Esophagus squamous epithelium (tissue), 5 donors: ENCODE measurements at regions not wholly inside any gene's neighbourhood (a gene's known extent, or its start where the extent isn't known, plus 50 kb on each side); places are given as distances from the start of the nearest gene placed in this dataset.

Experiments used
- DNase-seq: peaks from one replicate; lab custom pipeline; 2025; lab: John Stamatoyannopoulos, UW
- H3K27ac ChIP-seq, 4 donors: fragments of 200-600 bp; sonication (generic); one replicate each; pipeline ENCODE4 v1.5.1; 2016 to 2019; ENCODE audit warnings: mild to moderate bottlenecking in 1 of 4
- H3K27me3 ChIP-seq, 4 donors: fragments of 200-600 bp; sonication (generic); 1 replicate in 3 of 4; 2 replicates in 1 of 4; pipeline versions ENCODE4 v1.5.1 to v1.6.0; 2017 to 2021; ENCODE audit warnings: antibody characterized with exemption in 1 of 4
- H3K36me3 ChIP-seq, 3 donors: fragments of 200-600 bp; sonication (generic); one replicate each; pipeline ENCODE4 v1.5.1; 2016 to 2019
- H3K4me1 ChIP-seq, 3 donors: fragments of 200-600 bp; sonication (generic); one replicate each; pipeline ENCODE4 v1.5.1; 2017 to 2019
- H3K4me3 ChIP-seq, 4 donors: fragments of 200-600 bp; sonication (generic); 1 replicate in 3 of 4; 2 replicates in 1 of 4; pipeline ENCODE4 v1.5.1; 2016 to 2019; ENCODE audit warnings: mild to moderate bottlenecking in 2 of 4, moderate library complexity in 1 of 4
- H3K9me3 ChIP-seq, 3 donors: fragments of 200-600 bp; sonication (generic); one replicate each; pipeline ENCODE4 v1.5.1; 2016 to 2019
- POLR2A ChIP-seq, 4 donors: fragments of 450-650 bp; IDR thresholded peaks; one replicate each; pipeline ENCODE4 v1.6.1; 2017; ENCODE audit warnings: antibody characterized with exemption in 4 of 4, mild to moderate bottlenecking in 4 of 4, moderate library complexity in 3 of 4
- WGBS, 2 donors: methylation state at CpG; one replicate each; pipeline ENCODE4 v1.1.5; 2018; 5-methylcytosine and 5-hydroxymethylcytosine counted together
- intact Hi-C: fragments of 100-400 bp; cut with DNase I; formaldehyde crosslinking; loops from one replicate; pipeline ENCODE4 v1.15.0; 2022
- TF ChIP-seq, protein P1 (sequence below), 6 experiments: fragments of 450-650 bp in 4 of 6; fragments of 200-600 bp in 2 of 6; sonication (generic) in 2 of 6; IDR thresholded peaks; one replicate each; pipeline ENCODE4 v1.5.1; 2016 to 2019; ENCODE audit warnings: antibody characterized with exemption in 6 of 6, mild to moderate bottlenecking in 4 of 6, moderate library complexity in 4 of 6
- donor health status: DM: yes; HTN: yes; CAD: no.

DNA sequence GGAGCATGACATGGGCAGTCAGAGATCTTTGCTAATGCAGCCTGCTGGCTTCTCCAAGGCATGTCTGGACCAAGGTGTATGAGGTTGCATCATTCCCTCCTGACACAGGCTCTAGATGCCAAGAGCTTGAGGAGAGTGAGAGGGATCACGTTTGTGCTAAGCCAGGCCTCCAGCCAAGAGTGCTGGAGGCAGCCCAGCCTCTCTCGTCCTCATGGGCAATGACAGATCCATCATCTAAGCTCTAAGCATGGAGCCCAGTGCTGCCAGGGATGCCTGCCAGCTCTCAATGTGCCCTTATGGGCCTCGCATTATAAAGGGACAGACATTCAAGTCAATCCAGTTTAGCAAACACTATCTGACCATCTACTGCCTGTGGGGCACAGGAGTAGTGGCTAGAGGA, 136.3 kb upstream of the VSTM2B start:
- Histone ChIP-seq H3K4me3 (no peak overlapping the region), H3K4me1 (peaks cover 0 to 15% (median 0%) of the 10 kb centered on the region in 3 donors), H3K36me3 (no peaks in the 10 kb centered on the region), H3K9me3 (peaks cover 0 to 8% (median 6%) of the 10 kb centered on the region in 3 donors), H3K27ac (no peak overlapping the region), H3K27me3 (no peaks in the 10 kb centered on the region)
- intact Hi-C loops, result no loop called here
- no peak for DNase-seq
- WGBS, 2 donors, result 0% methylated on average over 1 of the region's 3 CpGs; no CpG with 5 or more reads in 1 of the 2 donors
- TF ChIP-seq, protein P1, sequence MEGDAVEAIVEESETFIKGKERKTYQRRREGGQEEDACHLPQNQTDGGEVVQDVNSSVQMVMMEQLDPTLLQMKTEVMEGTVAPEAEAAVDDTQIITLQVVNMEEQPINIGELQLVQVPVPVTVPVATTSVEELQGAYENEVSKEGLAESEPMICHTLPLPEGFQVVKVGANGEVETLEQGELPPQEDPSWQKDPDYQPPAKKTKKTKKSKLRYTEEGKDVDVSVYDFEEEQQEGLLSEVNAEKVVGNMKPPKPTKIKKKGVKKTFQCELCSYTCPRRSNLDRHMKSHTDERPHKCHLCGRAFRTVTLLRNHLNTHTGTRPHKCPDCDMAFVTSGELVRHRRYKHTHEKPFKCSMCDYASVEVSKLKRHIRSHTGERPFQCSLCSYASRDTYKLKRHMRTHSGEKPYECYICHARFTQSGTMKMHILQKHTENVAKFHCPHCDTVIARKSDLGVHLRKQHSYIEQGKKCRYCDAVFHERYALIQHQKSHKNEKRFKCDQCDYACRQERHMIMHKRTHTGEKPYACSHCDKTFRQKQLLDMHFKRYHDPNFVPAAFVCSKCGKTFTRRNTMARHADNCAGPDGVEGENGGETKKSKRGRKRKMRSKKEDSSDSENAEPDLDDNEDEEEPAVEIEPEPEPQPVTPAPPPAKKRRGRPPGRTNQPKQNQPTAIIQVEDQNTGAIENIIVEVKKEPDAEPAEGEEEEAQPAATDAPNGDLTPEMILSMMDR (IDR thresholded peaks at IDR 0.05), result no peak
- TF ChIP-seq POLR2A (IDR thresholded peaks at IDR 0.05), result no peak

DNA sequence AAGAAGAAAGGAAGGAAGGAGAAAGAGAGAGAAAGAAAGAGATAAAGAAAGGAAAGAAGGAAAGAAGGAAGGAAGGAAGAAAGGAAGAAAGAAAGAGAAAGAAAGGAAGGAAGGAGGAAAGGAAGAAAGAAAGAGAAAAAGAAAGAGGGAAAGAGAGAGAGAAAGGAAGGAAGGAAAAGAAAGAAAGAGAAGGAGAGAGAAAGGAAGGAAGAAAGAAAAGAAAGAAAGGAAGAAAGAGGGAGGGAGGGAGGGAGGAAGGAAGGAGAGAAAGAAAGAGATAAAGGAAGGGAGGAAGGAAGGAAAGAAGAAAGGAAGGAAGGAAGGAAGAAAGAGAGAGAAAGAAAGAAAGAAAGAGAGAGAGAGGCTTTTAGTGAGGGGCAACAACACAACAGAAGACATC, 135.1 kb upstream of the VSTM2B start:
- H3K4me3 ChIP-seq, result no peak overlapping the region
- TF ChIP-seq, protein P1 (IDR thresholded peaks at IDR 0.05), result no peak
- no peak for TF ChIP-seq POLR2A (IDR thresholded peaks at IDR 0.05)

DNA sequence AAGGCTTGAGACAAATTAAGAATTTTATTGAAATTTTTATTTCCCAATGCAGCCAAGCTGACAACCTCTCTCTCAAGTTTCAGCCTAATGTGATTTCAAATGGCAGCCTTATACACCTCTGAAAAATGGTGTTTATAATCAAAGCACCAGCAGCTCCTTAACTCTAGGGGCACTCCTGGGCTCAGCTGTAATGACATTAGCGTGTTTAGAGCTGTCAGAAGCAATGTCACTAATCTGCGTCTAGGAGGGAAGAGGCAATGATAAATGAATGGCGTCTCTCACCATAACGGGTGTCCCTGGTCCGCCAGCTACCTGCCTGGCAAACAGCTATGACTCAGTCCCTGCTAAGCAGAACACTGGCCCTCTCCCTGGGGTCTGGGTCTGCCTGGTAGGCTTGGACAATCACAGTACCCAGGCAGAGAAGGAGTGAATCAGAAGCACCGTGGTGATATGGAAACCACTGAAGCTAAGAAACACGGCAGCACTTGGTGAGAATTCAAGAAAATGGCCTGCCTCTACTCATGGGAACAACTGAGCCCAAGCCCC, 131.8 kb upstream of the VSTM2B start:
- no peak for DNase-seq
- WGBS, 2 donors, result 66 to 88% methylated on average over 3 to 7 of the region's 7 CpGs
- H3K27me3 ChIP-seq, result peaks cover 0 to 1% (median 0%) of the 10 kb centered on the region in 4 donors
- no peak overlapping the region for H3K27ac ChIP-seq
- no peak for TF ChIP-seq POLR2A (IDR thresholded peaks at IDR 0.05)
- TF ChIP-seq, protein P1 (IDR thresholded peaks at IDR 0.05), result no peak
- H3K36me3 ChIP-seq, result no peaks in the 10 kb centered on the region
- H3K4me1 ChIP-seq, result peaks cover 0 to 18% (median 0%) of the 10 kb centered on the region in 3 donors
- intact Hi-C loops, result no loop called here
- H3K4me3 ChIP-seq, result no peak overlapping the region
- H3K9me3 ChIP-seq, result peaks cover 0 to 8% (median 6%) of the 10 kb centered on the region in 3 donors

More for the DNA sequence above, 135.1 kb upstream of the VSTM2B start:
- Histone ChIP-seq H3K27ac (no peak overlapping the region), H3K9me3 (peaks cover 0 to 8% (median 6%) of the 10 kb centered on the region in 3 donors), H3K36me3 (no peaks in the 10 kb centered on the region), H3K4me1 (peaks cover 0 to 15% (median 0%) of the 10 kb centered on the region in 3 donors), H3K27me3 (no peaks in the 10 kb centered on the region)
- intact Hi-C loops, result no loop called here
- no peak for DNase-seq

DNA sequence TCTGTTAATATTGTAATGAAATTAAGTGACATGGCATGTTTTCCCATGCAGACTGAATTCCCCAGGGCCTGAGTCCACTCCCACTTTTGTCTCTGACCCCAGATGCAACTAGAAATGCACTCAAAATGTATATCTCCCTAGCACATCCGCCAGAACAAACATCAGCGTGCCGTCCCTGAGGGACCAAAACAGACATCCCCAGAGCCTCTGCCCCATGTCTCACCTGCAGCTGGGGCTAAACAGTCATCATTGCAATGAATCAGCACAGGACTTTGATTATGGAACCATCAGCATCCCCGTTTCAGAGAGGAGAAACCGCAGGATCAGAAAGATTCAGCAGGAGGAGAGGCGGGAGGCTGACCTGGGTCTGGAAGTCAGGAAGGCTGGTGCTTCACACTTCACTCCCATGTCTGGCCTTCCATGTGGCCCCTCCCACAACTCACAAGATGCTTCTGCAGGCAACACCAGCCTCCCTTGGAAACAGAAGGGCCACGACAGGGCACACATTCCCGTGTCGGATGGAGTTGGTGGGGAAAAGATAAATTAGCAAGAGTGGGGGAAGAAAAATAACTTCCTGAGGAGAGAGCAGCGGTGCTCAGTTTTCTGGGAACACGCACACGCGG, 130.6 kb upstream of the VSTM2B start:
- intact Hi-C loops, result no loop called here
- DNase-seq, result no peak
- Histone ChIP-seq H3K36me3 (no peaks in the 10 kb centered on the region), H3K9me3 (peaks cover 0 to 8% (median 6%) of the 10 kb centered on the region in 3 donors), H3K4me3 (no peak overlapping the region), H3K27me3 (peaks cover 0 to 7% (median 0%) of the 10 kb centered on the region in 4 donors), H3K4me1 (peaks cover 0 to 9% (median 0%) of the 10 kb centered on the region in 3 donors), H3K27ac (no peak overlapping the region)
- no peak for TF ChIP-seq POLR2A (IDR thresholded peaks at IDR 0.05)
- TF ChIP-seq, protein P1 (IDR thresholded peaks at IDR 0.05), result no peak
- WGBS, 2 donors, result 55 to 88% methylated on average over 6 to 13 of the region's 13 CpGs

DNA sequence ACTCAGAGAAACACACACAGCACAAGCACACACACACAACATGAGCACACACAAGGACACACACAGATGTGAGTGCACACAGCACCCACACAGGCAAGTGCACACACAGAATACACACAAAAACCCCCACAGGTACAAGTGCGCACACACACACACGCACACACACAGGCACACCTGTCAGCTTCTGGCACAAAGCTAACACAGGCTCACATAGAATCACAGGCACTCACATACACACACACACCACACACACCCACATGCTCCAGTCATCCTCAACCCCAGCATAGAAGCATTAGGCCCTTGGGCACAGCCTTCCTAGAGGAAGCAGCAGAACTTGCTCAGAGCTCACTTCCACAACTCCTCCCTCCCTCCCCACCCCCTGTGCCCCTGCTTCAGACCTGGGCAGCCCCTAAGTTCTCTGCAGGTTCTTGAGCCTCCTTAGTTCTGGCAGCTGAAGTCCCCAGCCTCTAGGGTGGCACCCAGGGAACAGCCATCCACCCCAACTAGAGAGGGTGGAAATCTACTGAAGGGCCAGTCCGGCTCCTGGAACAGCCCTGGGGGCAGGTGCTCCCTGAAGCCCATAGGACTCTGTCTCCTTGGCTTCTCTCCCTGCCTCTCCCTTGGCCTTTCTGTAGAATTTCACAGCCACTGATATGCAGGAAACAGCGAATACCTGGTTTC, 129.9 kb upstream of the VSTM2B start:
- intact Hi-C loops, result no loop called here
- WGBS, 2 donors, result 73 to 100% methylated on average over 2 to 3 of the region's 4 CpGs
- Histone ChIP-seq H3K27ac (no peak overlapping the region), H3K9me3 (peaks cover 0 to 8% (median 6%) of the 10 kb centered on the region in 3 donors), H3K4me3 (no peak overlapping the region), H3K27me3 (peaks cover 0 to 7% (median 0%) of the 10 kb centered on the region in 4 donors), H3K4me1 (peaks cover 0 to 9% (median 0%) of the 10 kb centered on the region in 3 donors), H3K36me3 (no peaks in the 10 kb centered on the region)
- TF ChIP-seq POLR2A (IDR thresholded peaks at IDR 0.05), result no peak
- TF ChIP-seq, protein P1 (IDR thresholded peaks at IDR 0.05), result no peak
- DNase-seq, result no peak
